IPS DF 6.9 (cell line): ENCODE measurements at regions not wholly inside any gene's neighbourhood (a gene's known extent, or its start where the extent isn't known, plus 50 kb on each side); places are given as distances from the start of the nearest gene placed in this dataset.

Source experiments
- DNase-seq: peaks from one replicate; pipeline ENCODE4 v3.0.0-alpha.2; 2013; ENCODE audit warnings: low read depth, low spot score
- H3K27ac ChIP-seq: one replicate; pipeline ENCODE4 v1.5.1; 2013; ENCODE audit warnings: low read length, control low read depth
- H3K27me3 ChIP-seq: 2 replicates; pipeline ENCODE4 v1.6.1; 2013; ENCODE audit warnings: mild to moderate bottlenecking, low read length; ENCODE audit not compliant: control insufficient read depth, insufficient read depth
- H3K36me3 ChIP-seq: 2 replicates; pipeline ENCODE4 v1.6.1; 2013; ENCODE audit warnings: low read length; ENCODE audit not compliant: control insufficient read depth, insufficient read depth
- H3K4me1 ChIP-seq: 2 replicates; pipeline ENCODE4 v1.6.1; 2013; ENCODE audit warnings: low read length; ENCODE audit not compliant: control insufficient read depth, insufficient read depth
- H3K4me3 ChIP-seq: 2 replicates; pipeline ENCODE4 v1.5.1; 2013; ENCODE audit warnings: mild to moderate bottlenecking, low read length
- H3K9me3 ChIP-seq: 2 replicates; pipeline ENCODE4 v1.6.1; 2013; ENCODE audit warnings: low read length, inconsistent platforms; ENCODE audit not compliant: control insufficient read depth, insufficient read depth
- WGBS: extraction: QIAGEN DNeasy Blood & Tissue Kit; methylation state at CpG from one replicate; pipeline ENCODE4 v1.1.7; 2013; ENCODE audit warnings: mixed read lengths, missing lambda C conversion rate; ENCODE audit not compliant: insufficient read length, insufficient coverage; 5-methylcytosine and 5-hydroxymethylcytosine counted together

DNA sequence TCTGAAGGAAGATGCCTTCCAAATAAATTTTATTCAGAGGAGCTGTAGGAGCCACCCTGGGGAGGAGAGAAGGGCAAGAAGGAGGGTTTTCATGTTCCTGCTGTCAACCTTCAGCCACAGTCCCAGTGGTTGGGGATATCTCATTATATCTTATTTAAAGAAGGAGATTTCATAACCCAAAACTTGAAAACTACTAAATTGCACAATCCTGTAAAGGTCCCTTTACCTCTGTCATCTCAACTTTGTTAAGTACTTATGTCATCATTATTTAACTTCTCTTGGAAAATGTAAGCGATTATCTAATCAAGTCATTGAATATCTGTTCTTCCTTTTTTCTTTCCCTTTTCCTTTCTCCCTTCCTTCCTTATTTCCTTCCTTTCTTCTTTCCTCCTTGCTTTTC is 794.5 kb upstream of the IGFBP3 start:
- no peaks in the 10 kb centered on the region for H3K4me1 ChIP-seq
- H3K4me3 ChIP-seq: no peak overlapping the region
- H3K9me3 ChIP-seq: no peaks in the 10 kb centered on the region
- no peak for DNase-seq
- H3K27ac ChIP-seq: no peak overlapping the region
- no peaks in the 10 kb centered on the region for H3K36me3 ChIP-seq
- no CpG with 5 or more reads among the region's 1 CpG for WGBS
- no peaks in the 10 kb centered on the region for H3K27me3 ChIP-seq

DNA sequence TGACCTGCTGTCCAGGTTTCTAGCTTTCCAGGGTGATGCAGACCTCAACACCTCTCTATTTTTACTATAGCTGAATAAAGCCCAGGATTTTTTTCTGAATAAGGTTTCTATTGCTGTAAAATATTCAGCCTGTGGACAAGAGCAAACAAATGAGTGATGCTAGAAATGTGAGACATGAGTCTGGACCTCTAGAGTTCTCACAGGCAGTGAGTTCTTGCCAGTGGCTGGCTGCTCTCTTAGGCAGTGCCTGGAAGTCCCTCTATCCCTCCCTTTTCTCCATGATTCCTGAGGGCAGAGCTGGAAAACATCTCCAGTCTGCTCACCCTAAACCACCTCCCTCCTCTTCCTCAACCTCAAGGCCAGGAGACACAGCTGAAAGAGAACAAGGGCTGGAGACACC is 793.8 kb upstream of the IGFBP3 start:
- H3K4me3 ChIP-seq: no peak overlapping the region
- DNase-seq: no peak
- H3K9me3 ChIP-seq: no peaks in the 10 kb centered on the region
- no peaks in the 10 kb centered on the region for H3K36me3 ChIP-seq
- H3K27me3 ChIP-seq: no peaks in the 10 kb centered on the region
- H3K27ac ChIP-seq: no peak overlapping the region
- H3K4me1 ChIP-seq: no peaks in the 10 kb centered on the region

DNA sequence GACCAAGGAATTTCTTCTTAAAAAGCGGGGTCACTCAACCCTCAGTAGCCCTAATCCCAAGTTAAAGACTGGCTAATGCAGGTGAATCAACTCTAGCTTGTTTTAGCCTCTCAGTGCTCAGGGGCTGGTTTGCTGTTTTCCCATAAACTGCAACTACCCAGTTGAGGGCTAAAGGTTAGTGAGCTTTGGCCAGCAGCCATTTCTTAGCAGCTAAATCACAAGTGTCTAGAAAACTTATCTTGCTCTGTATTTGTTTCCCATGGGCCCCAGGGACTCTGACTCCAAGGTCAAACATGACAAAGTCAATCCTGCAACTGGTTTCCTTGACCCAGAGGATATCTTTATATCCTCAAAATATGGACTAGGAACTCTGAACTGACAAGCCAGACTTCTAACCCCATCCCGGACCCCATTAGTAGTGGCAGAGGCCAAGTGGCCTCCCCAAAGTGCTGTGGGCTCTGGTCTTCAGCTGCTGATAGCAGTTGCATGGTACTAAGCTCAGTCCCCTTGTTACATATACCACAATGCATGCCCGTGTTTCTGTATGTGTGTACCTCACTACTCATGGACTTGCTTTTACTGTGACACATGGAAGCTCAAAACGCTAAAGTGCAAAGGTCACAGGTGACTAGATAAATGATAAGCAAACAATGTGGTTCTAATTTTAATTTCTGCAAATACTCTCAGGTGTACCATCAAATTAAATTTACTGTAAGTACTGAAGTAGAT is 793.0 kb upstream of the IGFBP3 start:
- WGBS: no CpG with 5 or more reads among the region's 4 CpGs
- H3K4me1 ChIP-seq: no peaks in the 10 kb centered on the region
- DNase-seq: no peak
- H3K4me3 ChIP-seq: no peak overlapping the region
- H3K9me3 ChIP-seq: no peaks in the 10 kb centered on the region
- H3K27ac ChIP-seq: no peak overlapping the region
- no peaks in the 10 kb centered on the region for H3K36me3 ChIP-seq
- no peaks in the 10 kb centered on the region for H3K27me3 ChIP-seq

DNA sequence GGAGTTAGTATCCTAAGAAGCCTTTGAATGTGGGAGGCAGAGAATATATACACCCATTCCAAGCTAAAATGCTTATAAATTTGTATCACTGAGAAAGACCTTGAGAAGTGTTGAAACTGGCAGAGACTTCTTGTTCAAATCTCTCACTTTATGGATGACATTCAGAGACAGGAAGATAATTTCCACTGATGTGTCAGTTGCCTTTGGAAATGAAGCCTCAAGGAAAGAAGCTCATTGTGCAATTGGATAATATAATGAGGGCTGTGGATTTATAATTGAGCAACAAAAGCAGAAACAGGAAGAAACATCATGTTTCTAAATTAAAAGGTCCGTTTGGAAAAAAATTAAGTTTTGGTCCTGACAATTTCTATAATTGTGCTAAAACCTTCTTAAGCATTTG is 789.9 kb upstream of the IGFBP3 start:
- no peak for DNase-seq
- H3K36me3 ChIP-seq: no peaks in the 10 kb centered on the region
- no peaks in the 10 kb centered on the region for H3K27me3 ChIP-seq
- H3K4me1 ChIP-seq: no peaks in the 10 kb centered on the region
- no CpG with 5 or more reads among the region's 1 CpG for WGBS
- H3K4me3 ChIP-seq: no peak overlapping the region
- no peak overlapping the region for H3K27ac ChIP-seq
- H3K9me3 ChIP-seq: no peaks in the 10 kb centered on the region

DNA sequence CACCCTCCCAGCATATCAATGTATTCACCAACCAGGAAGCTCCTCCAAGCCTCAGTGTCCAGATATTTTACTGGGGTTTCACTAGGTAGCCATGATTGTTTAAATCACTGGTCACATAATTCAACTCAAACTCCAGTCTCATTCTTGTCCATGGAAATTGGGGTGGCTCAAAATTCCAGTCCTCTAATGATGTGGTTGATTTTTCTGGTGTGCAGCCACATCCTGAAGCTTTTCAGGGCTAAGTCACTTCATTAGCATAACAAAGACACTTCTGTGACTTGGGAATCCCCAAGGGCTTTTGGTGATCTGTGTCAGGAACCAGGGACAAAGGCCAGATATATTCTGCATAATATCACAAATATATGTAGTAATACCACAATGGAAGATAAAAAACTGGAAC is 786.9 kb upstream of the IGFBP3 start:
- H3K27me3 ChIP-seq: no peaks in the 10 kb centered on the region
- H3K9me3 ChIP-seq: no peaks in the 10 kb centered on the region
- no peak overlapping the region for H3K27ac ChIP-seq
- H3K4me3 ChIP-seq: no peak overlapping the region
- H3K36me3 ChIP-seq: no peaks in the 10 kb centered on the region
- DNase-seq: no peak
- no peaks in the 10 kb centered on the region for H3K4me1 ChIP-seq

DNA sequence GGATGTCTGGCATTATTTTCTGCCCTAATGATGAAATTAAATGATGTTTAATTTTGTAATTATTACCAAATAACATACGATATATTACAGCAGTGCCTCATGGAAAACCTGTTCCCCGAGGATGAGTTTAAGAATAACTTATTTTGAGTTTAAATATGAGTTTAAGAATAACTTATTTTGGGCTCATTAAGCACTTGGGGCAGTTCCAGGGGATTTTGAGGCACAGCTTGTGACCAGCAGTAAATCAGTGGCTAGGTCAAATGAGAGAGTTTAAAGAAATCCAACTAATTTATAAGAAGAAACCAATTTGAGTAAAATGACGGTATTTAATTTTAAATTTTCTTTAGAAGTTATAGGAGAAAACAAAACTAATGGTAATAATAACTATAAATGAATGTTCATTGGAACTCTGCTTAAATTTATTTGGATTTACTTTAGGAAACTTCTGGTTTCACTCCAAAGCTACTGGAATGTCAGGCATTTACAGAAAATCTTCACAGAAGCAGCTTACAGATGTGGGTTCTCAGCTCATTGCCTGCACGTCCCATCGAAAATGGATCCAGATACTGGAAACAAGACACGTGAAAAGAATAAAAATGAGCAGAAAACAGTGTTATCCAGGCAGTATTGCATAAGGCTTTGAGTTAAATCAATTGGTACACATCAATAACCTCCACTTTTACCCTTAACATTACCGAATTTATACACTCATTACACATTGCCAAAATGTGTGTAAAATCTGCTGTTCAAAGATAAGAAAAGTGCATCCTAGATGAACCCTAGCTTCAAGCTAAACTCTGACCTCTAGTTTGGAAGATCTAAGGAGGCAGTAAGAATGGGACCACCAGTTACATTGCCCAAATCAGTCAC is 784.5 kb upstream of the IGFBP3 start:
- Histone ChIP-seq H3K36me3 (no peaks in the 10 kb centered on the region), H3K9me3 (no peaks in the 10 kb centered on the region), H3K4me3 (no peak overlapping the region), H3K27ac (no peak overlapping the region), H3K27me3 (no peaks in the 10 kb centered on the region), H3K4me1 (no peaks in the 10 kb centered on the region)
- 100% methylated on average over 1 of the region's 7 CpGs for WGBS
- DNase-seq: no peak

DNA sequence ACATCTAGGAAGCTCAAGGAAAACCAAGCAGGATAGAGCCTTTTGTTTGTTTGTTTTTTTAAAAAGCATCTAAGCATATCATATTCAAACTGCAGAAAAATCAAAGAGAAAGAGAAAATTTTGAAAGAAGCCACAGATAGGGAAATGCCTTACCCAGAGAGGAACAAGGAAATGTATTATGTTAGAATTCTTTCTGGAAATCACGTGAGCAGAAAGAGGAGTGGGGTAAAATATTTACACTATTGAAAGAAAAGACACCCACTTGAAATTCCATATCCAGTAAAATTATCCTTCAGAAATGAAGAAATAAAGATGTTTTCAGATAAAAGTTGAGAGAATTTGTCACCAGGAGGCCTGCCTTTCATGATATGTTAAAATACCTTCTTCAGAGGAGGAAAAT is 775.7 kb upstream of the IGFBP3 start:
- no peak overlapping the region for H3K27ac ChIP-seq
- no peaks in the 10 kb centered on the region for H3K36me3 ChIP-seq
- H3K9me3 ChIP-seq: no peaks in the 10 kb centered on the region
- no CpG with 5 or more reads among the region's 1 CpG for WGBS
- no peaks in the 10 kb centered on the region for H3K27me3 ChIP-seq
- no peak overlapping the region for H3K4me3 ChIP-seq
- H3K4me1 ChIP-seq: no peaks in the 10 kb centered on the region
- no peak for DNase-seq

DNA sequence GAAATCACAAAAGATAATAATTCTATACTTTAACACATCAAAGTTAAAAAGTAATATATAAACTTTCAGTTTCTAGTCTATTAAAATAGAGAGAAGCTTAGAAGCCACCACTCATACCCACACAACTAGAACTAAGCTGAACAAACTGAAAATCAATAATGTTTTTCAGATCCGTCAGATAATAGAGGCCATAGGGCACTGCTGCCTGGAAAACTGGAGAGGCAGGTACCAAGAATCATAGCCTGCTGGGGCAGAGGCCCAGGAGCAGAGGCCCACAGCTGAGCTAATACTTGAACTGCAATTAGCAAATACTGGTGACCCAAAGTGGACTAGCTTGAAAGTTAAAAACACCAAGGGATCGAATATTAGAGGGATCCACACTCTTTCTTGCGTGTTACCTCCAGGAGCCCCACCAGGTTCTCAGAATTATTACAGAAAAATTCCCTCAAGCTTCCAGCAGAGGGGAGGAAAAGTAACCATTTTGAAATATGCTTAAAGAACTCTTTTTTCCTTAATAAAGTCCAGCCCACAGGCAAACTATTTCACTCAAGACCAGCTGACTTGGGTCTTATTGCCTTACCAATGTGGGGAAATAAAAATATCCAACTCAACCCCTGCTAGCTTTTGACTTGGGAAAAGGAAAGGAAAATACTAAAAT is 774.1 kb upstream of the IGFBP3 start:
- H3K9me3 ChIP-seq: no peaks in the 10 kb centered on the region
- no peaks in the 10 kb centered on the region for H3K4me1 ChIP-seq
- H3K4me3 ChIP-seq: no peak overlapping the region
- H3K27me3 ChIP-seq: no peaks in the 10 kb centered on the region
- no peaks in the 10 kb centered on the region for H3K36me3 ChIP-seq
- H3K27ac ChIP-seq: no peak overlapping the region
- no CpG with 5 or more reads among the region's 3 CpGs for WGBS
- DNase-seq: no peak

DNA sequence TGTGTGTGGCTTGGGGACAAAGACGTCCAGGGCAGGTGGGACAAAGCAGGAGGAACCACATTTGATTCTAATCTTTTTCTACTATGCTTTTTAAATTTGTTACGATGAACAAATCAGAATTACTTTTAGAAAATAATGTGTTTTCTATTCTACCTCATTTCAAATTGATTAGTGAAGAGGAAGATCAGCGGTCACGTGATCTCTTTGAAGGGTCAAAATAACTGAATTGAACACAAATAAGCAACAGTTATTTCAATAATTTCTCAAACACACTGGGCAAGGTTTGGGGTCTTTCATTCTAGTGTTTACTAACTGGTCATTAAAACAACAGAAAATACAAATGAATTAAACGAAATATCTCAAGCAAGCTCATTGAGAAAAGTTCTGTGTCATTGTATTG is 773.0 kb upstream of the IGFBP3 start:
- H3K27ac ChIP-seq: no peak overlapping the region
- no peaks in the 10 kb centered on the region for H3K4me1 ChIP-seq
- no peak overlapping the region for H3K4me3 ChIP-seq
- H3K36me3 ChIP-seq: no peaks in the 10 kb centered on the region
- WGBS: no CpG with 5 or more reads among the region's 5 CpGs
- DNase-seq: no peak
- no peaks in the 10 kb centered on the region for H3K27me3 ChIP-seq
- H3K9me3 ChIP-seq: no peaks in the 10 kb centered on the region

DNA sequence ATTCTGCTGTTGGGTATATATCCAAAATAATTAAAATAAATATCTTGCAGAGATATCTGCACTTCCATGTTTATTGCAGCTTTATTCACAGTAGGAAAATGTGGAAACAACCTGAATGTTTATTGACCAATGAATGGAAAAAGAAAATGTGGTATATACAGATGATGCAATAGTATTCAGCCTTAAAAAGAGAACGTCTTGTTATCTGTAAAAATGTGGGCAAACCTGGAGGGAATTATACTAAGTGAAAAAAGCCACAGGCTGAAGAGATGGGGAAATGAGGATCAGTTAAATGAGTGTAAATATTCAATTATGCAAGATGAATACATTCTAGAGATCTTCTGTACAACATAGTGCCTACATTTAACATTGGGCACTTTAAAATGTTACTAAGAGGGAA is 766.1 kb upstream of the IGFBP3 start:
- H3K4me1 ChIP-seq: no peaks in the 10 kb centered on the region
- no peak for DNase-seq

More for the DNA sequence above, 766.1 kb upstream of the IGFBP3 start:
- WGBS: no CpG with 5 or more reads among the region's 1 CpG
- no peak overlapping the region for H3K27ac ChIP-seq
- no peaks in the 10 kb centered on the region for H3K27me3 ChIP-seq
- H3K9me3 ChIP-seq: no peaks in the 10 kb centered on the region
- no peaks in the 10 kb centered on the region for H3K36me3 ChIP-seq
- no peak overlapping the region for H3K4me3 ChIP-seq
